VCaP (cell line): ENCODE measurements at regions not wholly inside any gene's neighbourhood (a gene's known extent, or its start where the extent isn't known, plus 50 kb on each side); places are given as distances from the start of the nearest gene placed in this dataset.
A peak's percentile ranks its signal among the peaks of the same experiment; 100 is the strongest.

Experiments
- H3K27ac ChIP-seq: fragments of 450-650 bp; 2 replicates; pipeline ENCODE4 v1.5.1; 2017
- TF ChIP-seq, protein P1 (sequence below): fragments of 450-650 bp; conservative IDR thresholded peaks from 2 replicates; pipeline ENCODE4 v1.5.1; 2017; ENCODE audit warnings: mild to moderate bottlenecking, moderate library complexity

DNA sequence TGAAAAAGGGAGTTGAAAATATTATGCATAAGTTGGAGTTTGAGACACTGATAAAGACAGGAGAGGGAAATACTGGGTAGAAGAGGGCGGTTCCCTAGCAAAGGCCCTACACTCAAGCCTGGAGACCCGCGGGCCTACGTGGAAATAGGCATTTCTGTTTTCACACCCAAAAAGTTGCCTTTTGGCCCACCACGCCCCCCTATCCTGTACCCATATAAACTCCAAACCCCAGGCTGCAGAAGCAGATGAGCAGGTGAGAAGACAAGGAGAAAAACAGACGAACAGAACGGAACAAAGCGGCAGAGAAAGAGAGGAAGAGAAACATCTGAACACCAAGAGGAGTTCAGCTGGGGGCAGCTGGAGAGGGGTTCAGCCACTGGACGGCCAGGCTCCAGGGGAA lies 177.9 kb downstream of the GALC start:
- TF ChIP-seq, protein P1, sequence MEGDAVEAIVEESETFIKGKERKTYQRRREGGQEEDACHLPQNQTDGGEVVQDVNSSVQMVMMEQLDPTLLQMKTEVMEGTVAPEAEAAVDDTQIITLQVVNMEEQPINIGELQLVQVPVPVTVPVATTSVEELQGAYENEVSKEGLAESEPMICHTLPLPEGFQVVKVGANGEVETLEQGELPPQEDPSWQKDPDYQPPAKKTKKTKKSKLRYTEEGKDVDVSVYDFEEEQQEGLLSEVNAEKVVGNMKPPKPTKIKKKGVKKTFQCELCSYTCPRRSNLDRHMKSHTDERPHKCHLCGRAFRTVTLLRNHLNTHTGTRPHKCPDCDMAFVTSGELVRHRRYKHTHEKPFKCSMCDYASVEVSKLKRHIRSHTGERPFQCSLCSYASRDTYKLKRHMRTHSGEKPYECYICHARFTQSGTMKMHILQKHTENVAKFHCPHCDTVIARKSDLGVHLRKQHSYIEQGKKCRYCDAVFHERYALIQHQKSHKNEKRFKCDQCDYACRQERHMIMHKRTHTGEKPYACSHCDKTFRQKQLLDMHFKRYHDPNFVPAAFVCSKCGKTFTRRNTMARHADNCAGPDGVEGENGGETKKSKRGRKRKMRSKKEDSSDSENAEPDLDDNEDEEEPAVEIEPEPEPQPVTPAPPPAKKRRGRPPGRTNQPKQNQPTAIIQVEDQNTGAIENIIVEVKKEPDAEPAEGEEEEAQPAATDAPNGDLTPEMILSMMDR = no peak
- H3K27ac ChIP-seq = no peak overlapping the region

DNA sequence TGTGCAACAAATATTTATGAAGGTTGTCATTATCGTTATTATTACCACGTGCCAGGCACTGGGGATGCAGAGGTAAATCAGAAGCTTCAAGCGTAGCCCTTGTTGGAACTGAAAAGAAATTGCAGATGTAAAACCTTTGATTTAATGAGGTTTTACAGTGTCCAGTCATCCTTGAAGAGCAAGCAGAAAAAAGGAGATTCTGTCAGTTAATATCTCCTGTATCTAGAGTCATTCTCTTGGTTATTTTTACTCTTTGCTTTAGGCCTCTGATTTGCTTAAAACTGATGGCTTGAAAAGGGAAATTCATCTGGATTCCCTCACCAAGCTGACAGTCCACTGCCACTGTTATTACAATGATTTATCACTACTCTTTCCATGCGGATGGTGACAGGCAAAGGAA lies 179.3 kb downstream of the GALC start:
- TF ChIP-seq, protein P1 = no peak

DNA sequence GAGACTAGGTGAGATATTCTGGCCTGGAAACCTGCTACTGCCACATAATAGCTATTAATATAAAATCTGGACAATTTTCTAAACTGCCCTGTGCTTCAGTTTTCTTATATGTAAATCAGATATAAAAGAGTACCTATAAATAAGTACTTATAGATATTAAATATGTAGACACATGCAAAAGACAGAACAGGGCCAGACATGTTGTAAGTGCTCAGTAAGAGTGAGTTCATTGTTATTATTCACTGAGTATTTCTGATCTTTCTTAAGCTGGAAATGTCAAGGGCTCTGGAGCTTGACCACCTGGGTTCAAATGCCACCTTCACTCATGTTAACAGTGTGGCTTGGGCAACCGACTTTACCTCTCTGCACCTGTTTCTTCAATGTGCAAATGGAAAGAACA lies 179.8 kb downstream of the GALC start:
- TF ChIP-seq, protein P1 = no peak

More for the DNA sequence above, 179.3 kb downstream of the GALC start:
- H3K27ac ChIP-seq = no peak overlapping the region

DNA sequence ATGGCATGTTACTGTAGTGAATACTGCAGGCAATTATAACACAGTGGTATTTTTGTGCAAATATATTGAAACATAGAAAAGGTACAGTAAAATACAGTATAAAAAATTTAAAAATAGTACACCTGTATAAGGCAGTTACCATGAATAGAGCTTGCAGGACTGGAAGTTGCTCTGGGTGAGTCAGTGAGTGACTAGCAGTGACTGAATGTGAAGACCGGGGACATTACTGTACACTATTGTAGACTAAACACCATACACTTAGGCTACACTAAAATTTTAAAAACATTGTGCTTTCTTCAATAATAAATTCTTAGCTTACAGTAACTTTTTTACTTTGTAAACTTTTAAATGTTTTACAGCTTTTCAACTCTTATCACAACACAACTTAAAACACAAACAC lies 181.7 kb downstream of the GALC start:
- no peak overlapping the region for H3K27ac ChIP-seq
- TF ChIP-seq, protein P1 = no peak

More for the DNA sequence above, 179.8 kb downstream of the GALC start:
- no peak overlapping the region for H3K27ac ChIP-seq

DNA sequence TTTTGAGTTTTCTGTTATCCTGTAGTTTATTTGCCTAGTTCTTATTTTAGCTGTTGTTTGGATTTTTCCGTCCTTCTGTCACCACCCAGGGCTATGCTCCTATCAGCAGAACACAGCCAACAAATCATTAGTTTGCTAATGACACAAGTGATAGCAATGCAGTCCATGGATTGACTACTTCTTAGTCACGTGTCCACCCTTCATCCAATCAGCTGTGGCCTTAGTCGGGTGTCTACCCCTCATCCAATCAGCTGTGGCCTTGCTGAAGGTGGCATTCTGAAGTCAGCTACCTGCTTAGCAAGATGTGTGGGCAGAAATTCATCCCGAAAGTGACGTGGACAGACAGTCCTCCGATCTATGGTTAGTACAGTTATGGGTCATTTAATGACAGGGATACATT lies 182.3 kb downstream of the GALC start:
- H3K27ac ChIP-seq = no peak overlapping the region
- TF ChIP-seq, protein P1 = no peak

DNA sequence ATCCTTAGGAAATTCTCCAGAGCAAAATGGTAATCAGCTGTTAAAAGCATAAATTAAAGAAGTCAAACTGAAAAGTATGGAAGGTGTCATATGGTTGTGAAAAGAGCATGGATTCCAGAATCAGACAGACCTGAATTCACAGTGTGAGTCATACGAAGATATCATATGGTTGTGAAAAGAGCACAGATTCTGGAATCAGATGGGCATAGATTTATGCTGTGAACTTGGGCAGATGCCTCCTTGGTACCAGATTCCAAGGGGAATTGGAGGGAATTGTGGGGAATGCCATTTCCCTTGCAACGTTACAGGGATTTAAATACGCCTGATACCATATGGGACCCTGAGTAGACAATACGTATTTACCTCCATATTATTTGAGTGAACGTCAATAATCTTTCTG lies 183.7 kb downstream of the GALC start:
- TF ChIP-seq, protein P1 = no peak

DNA sequence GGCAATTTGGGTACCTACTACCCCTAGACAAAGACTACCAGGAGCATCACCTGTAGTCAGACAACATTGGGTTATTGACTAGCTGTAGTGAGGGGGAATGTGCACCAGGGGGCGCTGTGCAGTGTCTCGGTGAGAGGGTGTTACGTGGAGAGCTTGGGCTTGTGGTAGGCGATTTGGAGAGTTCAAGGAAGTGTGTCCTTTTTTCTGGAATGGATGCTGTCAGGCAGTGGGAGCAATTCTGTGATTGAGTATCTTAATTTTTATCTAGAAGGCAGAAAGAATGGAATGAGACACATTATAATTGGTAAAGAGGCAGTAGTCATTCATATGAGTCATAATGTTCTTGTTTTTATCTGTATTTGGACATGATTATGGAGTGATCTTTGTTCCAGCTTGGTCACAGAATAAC lies 187.7 kb downstream of the GALC start:
- TF ChIP-seq, protein P1 = peak; percentile 51
- H3K27ac ChIP-seq = no peak overlapping the region

More for the DNA sequence above, 183.7 kb downstream of the GALC start:
- no peak overlapping the region for H3K27ac ChIP-seq
